Body of pancreas (tissue), 4 donors: ENCODE measurements at regions not wholly inside any gene's neighbourhood (a gene's known extent, or its start where the extent isn't known, plus 50 kb on each side); places are given as distances from the start of the nearest gene placed in this dataset.

Experiments
- ATAC-seq: fragments of 150-250 bp; one replicate; pipeline ENCODE4 v1.9.1; 2016
- DNase-seq, 4 donors: peaks; one replicate each; pipeline ENCODE4 v3.0.0-alpha.2; 2019
- H3K27ac ChIP-seq, 4 donors: fragments of 200-600 bp; sonication (generic); 1 replicate in 3 of 4; 2 replicates in 1 of 4; pipeline versions ENCODE4 v1.5.1 to v1.6.1; 2016 to 2019; ENCODE audit warnings: mild to moderate bottlenecking in 1 of 4, mixed read lengths in 1 of 4, moderate library complexity in 1 of 4
- H3K27me3 ChIP-seq, 2 donors: fragments of 200-600 bp; sonication (generic); one replicate each; pipeline ENCODE4 v1.6.0; 2016; ENCODE audit warnings: mild to moderate bottlenecking in 1 of 2
- H3K36me3 ChIP-seq, 2 donors: fragments of 200-600 bp; sonication (generic); replicated peaks in 1 of 2; 2 replicates each; pipeline ENCODE4 v1.5.1; 2016; ENCODE audit warnings: low read depth in 2 of 2; ENCODE audit not compliant: insufficient read depth in 1 of 2
- H3K4me1 ChIP-seq: fragments of 200-600 bp; sonication (generic); one replicate; pipeline ENCODE4 v1.6.0; 2016
- H3K4me3 ChIP-seq, 2 donors: fragments of 200-600 bp; sonication (generic); 1 replicate in 1 of 2; 2 replicates in 1 of 2; pipeline ENCODE4 v1.5.1; 2016 to 2019
- H3K9me3 ChIP-seq, 3 donors: fragments of 200-600 bp; sonication (generic); 1 replicate in 2 of 3; 2 replicates in 1 of 3; pipeline ENCODE4 v1.5.1; 2016
- POLR2A ChIP-seq, 3 donors: fragments of 450-650 bp; IDR thresholded peaks; one replicate each; pipeline ENCODE4 v1.6.1; 2016; ENCODE audit warnings: antibody characterized with exemption in 3 of 3, mild to moderate bottlenecking in 2 of 3
- WGBS, 2 donors: methylation state at CpG; one replicate each; pipeline ENCODE4 v1.1.5; 2017; 5-methylcytosine and 5-hydroxymethylcytosine counted together
- intact Hi-C: fragments of 100-400 bp; cut with DNase I; formaldehyde crosslinking; loops from one replicate; pipeline ENCODE4 v1.15.1; 2023
- TF ChIP-seq, protein P1 (sequence below), 7 experiments: fragments of 450-650 bp in 4 of 7; fragments of 200-600 bp in 3 of 7; sonication (generic) in 3 of 7; IDR thresholded peaks; one replicate each; pipeline ENCODE4 v1.5.1; 2016 to 2019; ENCODE audit warnings: antibody characterized with exemption in 7 of 7

DNA sequence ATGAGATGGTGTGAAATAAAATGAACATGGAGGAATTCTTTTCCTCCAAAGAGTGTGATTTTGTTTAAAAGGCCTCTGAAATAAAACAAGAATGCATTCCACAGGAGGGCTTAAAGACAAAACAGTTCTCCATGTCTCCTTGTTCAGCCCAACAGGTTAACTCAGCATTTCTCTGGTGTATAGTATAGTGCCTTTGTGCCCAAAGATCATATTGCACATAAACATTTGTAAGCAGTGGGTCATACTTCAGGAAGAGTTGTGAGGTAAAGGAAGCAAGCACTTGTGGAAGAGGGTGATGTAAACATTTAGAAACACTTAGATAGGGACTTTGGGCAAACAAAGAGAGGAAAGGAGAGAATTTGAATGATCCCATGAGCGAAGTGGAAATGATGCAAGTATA is 433.9 kb downstream of the SIPA1L2 start:
- Histone ChIP-seq H3K27me3 (no peaks in the 10 kb centered on the region), H3K9me3 (no peaks in the 10 kb centered on the region), H3K4me3 (no peak overlapping the region), H3K4me1 (no peaks in the 10 kb centered on the region), H3K27ac (no peak overlapping the region), H3K36me3 (no peaks in the 10 kb centered on the region)
- ATAC-seq (no peak), DNase-seq (no peak)
- TF ChIP-seq, protein P1, sequence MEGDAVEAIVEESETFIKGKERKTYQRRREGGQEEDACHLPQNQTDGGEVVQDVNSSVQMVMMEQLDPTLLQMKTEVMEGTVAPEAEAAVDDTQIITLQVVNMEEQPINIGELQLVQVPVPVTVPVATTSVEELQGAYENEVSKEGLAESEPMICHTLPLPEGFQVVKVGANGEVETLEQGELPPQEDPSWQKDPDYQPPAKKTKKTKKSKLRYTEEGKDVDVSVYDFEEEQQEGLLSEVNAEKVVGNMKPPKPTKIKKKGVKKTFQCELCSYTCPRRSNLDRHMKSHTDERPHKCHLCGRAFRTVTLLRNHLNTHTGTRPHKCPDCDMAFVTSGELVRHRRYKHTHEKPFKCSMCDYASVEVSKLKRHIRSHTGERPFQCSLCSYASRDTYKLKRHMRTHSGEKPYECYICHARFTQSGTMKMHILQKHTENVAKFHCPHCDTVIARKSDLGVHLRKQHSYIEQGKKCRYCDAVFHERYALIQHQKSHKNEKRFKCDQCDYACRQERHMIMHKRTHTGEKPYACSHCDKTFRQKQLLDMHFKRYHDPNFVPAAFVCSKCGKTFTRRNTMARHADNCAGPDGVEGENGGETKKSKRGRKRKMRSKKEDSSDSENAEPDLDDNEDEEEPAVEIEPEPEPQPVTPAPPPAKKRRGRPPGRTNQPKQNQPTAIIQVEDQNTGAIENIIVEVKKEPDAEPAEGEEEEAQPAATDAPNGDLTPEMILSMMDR (IDR thresholded peaks at IDR 0.05), result no peak
- TF ChIP-seq POLR2A (IDR thresholded peaks at IDR 0.05), result no peak
- intact Hi-C loops, result no loop called here
- 64 to 76% methylated on average over 1 of the region's 1 CpG for WGBS, 2 donors

DNA sequence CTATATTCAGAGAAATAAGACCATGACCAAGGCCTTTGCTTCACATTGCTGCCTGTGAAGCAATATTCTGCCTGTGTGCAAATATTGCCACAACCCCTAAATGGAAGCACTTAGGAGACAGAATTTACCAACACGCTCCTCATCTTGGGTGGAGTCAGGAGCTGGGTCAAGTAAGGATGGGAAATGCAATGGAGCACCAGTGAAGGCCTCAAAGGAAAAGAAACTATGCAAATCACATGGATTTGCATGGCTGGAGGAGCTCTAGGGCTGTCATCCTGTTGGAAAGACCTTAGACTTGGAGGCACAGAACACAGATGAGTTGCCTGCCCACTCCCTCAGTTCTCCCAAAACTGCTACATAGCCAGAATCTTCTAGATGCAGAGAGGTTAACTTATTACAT is 435.5 kb downstream of the SIPA1L2 start:
- no peak for TF ChIP-seq POLR2A (IDR thresholded peaks at IDR 0.05)
- TF ChIP-seq, protein P1 (IDR thresholded peaks at IDR 0.05), result no peak
- no peaks in the 10 kb centered on the region for H3K27me3 ChIP-seq
- no peak overlapping the region for H3K27ac ChIP-seq
- intact Hi-C loops, result no loop called here
- ATAC-seq (no peak), DNase-seq (no peak)
- no peaks in the 10 kb centered on the region for H3K9me3 ChIP-seq
- 100% methylated on average over 1 of the region's 1 CpG for WGBS, 2 donors
- H3K36me3 ChIP-seq, result no peaks in the 10 kb centered on the region
- H3K4me1 ChIP-seq, result no peaks in the 10 kb centered on the region
- no peak overlapping the region for H3K4me3 ChIP-seq

DNA sequence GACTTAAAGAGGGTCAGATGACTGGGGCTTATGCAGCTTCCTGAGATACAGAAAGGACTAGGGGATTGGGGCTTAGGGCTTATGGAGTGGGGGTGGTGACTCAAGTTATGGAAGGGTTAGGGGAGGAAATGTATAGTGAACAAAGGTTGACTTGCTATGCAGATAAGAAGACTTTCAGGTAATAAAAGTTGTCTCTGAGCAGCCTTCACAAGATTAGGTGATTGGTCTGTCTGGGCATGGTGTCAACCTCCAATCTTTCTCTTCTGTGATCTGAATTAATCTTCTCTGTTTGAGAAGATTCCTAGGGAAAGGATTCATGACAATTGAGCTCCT is 436.5 kb downstream of the SIPA1L2 start:
- Histone ChIP-seq H3K27ac (no peak overlapping the region), H3K9me3 (no peaks in the 10 kb centered on the region), H3K27me3 (no peaks in the 10 kb centered on the region), H3K36me3 (no peaks in the 10 kb centered on the region), H3K4me1 (no peaks in the 10 kb centered on the region), H3K4me3 (no peak overlapping the region)
- ATAC-seq (no peak), DNase-seq (no peak)
- intact Hi-C loops, result no loop called here
- TF ChIP-seq POLR2A (IDR thresholded peaks at IDR 0.05), result no peak
- TF ChIP-seq, protein P1 (IDR thresholded peaks at IDR 0.05), result no peak

DNA sequence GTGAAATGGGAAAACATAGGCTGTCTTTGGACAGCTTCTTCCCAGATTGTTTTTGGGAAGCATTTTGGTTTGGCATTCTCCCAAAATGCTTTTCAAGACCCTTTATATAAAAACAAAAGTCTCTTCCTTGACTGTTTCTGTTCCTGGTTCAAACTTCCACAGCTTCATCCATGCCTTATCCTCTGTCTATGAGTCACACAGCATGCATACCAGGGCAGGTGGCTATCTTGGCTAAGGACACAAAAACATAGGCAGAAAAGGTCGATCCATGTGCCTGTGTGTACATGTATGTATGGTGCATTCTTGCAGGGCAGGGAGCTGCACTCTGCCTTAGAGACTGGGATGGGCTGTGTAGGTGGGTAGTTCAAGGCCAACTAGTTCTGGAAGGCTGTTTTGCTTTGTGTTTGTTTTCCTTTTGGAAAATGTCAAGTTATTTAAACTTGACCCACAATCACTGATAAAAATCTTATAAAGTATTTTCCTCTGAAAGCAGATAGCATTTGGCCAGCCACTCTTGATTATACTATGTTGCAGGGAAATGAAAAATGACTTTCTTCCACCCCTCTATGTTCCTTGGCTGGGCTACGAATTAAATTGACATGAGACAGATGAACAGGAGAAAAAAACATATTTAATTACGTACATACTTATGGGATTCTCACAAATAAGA is 437.0 kb downstream of the SIPA1L2 start:
- ATAC-seq, result no peak
- 59 to 61% methylated on average over 3 of the region's 3 CpGs for WGBS, 2 donors
- no peaks in the 10 kb centered on the region for H3K36me3 ChIP-seq
- no peak for DNase-seq
- intact Hi-C loops, result no loop called here
- no peak for TF ChIP-seq POLR2A (IDR thresholded peaks at IDR 0.05)
- TF ChIP-seq, protein P1 (IDR thresholded peaks at IDR 0.05), result no peak
- no peak overlapping the region for H3K27ac ChIP-seq
- no peaks in the 10 kb centered on the region for H3K4me1 ChIP-seq
- H3K4me3 ChIP-seq, result no peak overlapping the region
- no peaks in the 10 kb centered on the region for H3K27me3 ChIP-seq
- H3K9me3 ChIP-seq, result no peaks in the 10 kb centered on the region

DNA sequence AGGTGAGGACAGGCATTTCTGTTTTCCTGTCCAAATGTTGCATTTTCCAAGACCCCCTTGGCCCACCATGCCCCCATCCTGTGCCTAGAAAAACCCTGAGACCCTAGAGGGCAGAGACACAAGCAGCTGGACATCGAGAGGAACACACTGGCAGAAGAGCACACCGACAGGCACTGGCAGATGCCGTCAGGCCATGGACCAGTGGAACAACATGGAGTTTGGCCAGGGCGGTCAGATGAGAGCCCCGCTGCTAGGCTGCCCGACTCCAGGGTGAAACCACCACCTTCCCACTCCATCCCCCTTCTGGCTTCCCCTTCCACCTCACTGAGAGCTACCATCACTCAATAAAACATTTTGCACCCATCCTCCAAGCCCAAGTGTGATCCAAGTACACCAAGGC is 438.4 kb downstream of the SIPA1L2 start:
- 73 to 81% methylated on average over 4 to 6 of the region's 6 CpGs for WGBS, 2 donors
- TF ChIP-seq, protein P1 (IDR thresholded peaks at IDR 0.05), result no peak
- TF ChIP-seq POLR2A (IDR thresholded peaks at IDR 0.05), result no peak
- Histone ChIP-seq H3K4me3 (no peak overlapping the region), H3K9me3 (no peaks in the 10 kb centered on the region), H3K27me3 (no peaks in the 10 kb centered on the region), H3K36me3 (no peaks in the 10 kb centered on the region), H3K4me1 (no peaks in the 10 kb centered on the region), H3K27ac (no peak overlapping the region)
- intact Hi-C loops, result no loop called here
- ATAC-seq (no peak), DNase-seq (no peak)
